ENCODE measurements at regions not wholly inside any gene's neighbourhood (a gene's known extent, or its start where the extent isn't known, plus 50 kb on each side); places are given as distances from the start of the nearest gene placed in this dataset.

DNA sequence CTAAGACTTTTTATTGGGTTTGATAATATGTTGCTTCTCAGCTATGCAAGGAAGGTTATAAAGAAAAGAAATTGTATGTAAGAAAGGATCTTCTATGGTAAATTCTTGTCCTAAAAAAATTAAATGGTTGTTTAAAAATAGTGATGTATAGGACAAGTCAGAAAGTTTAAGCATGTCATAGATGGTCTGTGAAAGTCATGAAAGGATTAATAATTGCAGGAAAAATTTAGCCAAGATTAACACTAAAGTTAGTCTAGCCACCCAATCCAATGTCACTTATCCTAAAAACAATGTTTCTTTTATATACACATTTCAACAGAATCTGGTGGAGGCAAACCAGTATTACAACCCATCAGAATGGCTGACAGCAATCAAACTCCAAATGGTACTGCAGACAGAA, 1046.7 kb upstream of the SLC39A10 start:
- TF ChIP-seq, protein P1, sequence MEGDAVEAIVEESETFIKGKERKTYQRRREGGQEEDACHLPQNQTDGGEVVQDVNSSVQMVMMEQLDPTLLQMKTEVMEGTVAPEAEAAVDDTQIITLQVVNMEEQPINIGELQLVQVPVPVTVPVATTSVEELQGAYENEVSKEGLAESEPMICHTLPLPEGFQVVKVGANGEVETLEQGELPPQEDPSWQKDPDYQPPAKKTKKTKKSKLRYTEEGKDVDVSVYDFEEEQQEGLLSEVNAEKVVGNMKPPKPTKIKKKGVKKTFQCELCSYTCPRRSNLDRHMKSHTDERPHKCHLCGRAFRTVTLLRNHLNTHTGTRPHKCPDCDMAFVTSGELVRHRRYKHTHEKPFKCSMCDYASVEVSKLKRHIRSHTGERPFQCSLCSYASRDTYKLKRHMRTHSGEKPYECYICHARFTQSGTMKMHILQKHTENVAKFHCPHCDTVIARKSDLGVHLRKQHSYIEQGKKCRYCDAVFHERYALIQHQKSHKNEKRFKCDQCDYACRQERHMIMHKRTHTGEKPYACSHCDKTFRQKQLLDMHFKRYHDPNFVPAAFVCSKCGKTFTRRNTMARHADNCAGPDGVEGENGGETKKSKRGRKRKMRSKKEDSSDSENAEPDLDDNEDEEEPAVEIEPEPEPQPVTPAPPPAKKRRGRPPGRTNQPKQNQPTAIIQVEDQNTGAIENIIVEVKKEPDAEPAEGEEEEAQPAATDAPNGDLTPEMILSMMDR (IDR thresholded peaks at IDR 0.05 in 2 of 3, conservative IDR thresholded peaks at IDR 0.05 in 1 of 3; ENCODE audit: control insufficient read depth in 2 of 3, extremely low read depth in 1 of 3, insufficient read depth in 1 of 3, low read depth in 3 of 3, low read length in 3 of 3), result no peak
- no peak for TF ChIP-seq SMAD1 (IDR thresholded peaks at IDR 0.05; ENCODE audit: low read depth, partially characterized antibody)
- no peak for TF ChIP-seq POLR2AphosphoS5 (IDR thresholded peaks at IDR 0.05; ENCODE audit: low read length)
- TF ChIP-seq RELA (IDR thresholded peaks at IDR 0.05; ENCODE audit: borderline replicate concordance, partially characterized antibody), result no peak
- no peak for TF ChIP-seq EZH2 (IDR thresholded peaks at IDR 0.05; ENCODE audit: borderline replicate concordance, control insufficient read depth, low read depth, low read length)
- TF ChIP-seq, protein P2, sequence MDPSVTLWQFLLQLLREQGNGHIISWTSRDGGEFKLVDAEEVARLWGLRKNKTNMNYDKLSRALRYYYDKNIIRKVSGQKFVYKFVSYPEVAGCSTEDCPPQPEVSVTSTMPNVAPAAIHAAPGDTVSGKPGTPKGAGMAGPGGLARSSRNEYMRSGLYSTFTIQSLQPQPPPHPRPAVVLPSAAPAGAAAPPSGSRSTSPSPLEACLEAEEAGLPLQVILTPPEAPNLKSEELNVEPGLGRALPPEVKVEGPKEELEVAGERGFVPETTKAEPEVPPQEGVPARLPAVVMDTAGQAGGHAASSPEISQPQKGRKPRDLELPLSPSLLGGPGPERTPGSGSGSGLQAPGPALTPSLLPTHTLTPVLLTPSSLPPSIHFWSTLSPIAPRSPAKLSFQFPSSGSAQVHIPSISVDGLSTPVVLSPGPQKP (IDR thresholded peaks at IDR 0.05; ENCODE audit: low read depth, low read length), result no peak

Measured in GM12878 (cell line).